OCI-M2 (cell line): ENCODE measurements at regions not wholly inside any gene's neighbourhood (a gene's known extent, or its start where the extent isn't known, plus 50 kb on each side); places are given as distances from the start of the nearest gene placed in this dataset.

Source experiments
- DNase-seq: peaks from one replicate; lab custom pipeline; 2025; ENCODE audit not compliant: unreplicated experiment; lab: John Stamatoyannopoulos, UW

DNA sequence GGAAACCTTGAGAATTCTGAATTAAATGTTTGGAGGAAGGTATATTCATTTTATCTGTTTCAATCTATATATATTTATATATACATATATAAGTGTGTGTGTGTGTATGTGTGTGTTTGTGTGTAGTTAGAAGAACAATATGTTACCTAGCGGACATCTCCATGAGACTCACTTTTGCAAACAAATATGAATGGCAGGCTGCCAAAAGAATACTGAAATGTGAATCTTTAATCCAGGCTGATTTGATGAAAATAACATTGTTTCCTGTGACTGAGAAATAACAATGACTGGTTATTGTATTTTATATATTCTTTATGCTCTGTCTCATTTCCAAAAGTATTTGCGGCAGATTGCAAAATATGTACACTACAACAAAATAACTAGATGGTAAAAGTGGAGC, 255.5 kb upstream of the TGFBR2 start:
- no peak for DNase-seq

DNA sequence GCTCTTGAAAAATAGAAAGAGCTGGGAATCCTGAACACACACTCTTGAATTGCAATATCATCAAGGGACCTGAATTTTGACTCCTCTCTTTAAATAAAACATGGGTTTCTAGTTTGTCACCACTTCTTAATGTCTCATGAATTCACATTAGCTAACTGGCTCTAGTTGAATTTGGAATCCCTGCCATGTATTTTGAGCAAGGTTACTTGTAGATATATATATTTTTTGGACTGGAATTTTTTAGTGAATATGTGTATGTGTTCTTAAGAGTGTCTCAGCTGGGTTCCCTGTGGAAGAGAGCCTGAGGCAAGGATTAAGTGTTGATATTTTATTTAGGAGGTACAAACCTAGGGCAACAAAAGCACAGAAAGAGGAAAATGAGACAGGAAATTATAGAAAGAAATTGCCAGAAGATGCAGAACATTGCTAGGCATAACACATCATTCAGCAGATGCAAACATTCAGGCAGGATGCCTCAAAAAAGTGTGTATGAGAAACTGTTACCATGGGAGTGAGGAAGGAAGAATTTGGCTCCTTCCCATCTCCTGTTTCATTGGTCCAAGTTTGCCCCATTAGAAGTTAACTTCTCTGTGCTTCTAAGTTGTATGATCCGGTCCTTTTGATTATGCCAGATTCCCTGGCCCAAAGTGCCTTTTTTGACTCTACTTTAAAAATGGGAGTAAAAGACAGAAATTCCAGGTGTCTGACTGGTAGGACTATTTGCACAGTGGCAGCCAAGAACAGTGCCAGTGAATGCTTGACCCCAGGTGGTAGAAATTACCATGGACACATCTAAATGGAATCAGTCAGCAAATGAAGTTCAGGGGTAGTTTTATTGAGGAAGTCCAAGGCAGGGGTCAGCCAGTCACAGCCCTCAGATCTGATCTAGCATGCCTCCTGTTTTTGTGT, 253.7 kb upstream of the TGFBR2 start:
- DNase-seq = no peak

- no peak for DNase-seq
These were observed 252.5 kb upstream of the TGFBR2 start for GRCh38 chr3:30353711-30354467.

GRCh38 chr3:30354513-30354912, 251.9 kb upstream of the TGFBR2 start:
- DNase-seq = no peak

DNA sequence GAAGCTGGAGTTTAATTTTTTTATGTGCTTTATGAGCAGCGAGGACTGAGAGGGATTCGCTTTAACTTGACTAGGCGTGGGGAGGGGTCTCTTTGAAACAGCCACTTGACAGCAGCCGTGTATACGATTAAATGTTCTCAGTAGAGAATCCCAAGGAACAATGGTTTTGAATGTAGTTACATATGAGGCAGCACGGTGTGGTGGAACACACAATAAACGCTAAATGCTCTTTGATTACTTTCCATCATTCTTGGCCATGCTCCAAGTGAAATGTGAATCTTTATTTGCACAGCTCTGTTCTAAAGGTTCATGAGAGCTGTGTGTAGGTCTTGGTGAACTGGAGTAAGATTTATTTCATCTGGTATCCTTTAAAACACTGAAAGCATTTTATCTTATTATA, 251.4 kb upstream of the TGFBR2 start:
- DNase-seq = no peak

- no peak for DNase-seq
These were observed 250.8 kb upstream of the TGFBR2 start for GRCh38 chr3:30355622-30356021.

DNA sequence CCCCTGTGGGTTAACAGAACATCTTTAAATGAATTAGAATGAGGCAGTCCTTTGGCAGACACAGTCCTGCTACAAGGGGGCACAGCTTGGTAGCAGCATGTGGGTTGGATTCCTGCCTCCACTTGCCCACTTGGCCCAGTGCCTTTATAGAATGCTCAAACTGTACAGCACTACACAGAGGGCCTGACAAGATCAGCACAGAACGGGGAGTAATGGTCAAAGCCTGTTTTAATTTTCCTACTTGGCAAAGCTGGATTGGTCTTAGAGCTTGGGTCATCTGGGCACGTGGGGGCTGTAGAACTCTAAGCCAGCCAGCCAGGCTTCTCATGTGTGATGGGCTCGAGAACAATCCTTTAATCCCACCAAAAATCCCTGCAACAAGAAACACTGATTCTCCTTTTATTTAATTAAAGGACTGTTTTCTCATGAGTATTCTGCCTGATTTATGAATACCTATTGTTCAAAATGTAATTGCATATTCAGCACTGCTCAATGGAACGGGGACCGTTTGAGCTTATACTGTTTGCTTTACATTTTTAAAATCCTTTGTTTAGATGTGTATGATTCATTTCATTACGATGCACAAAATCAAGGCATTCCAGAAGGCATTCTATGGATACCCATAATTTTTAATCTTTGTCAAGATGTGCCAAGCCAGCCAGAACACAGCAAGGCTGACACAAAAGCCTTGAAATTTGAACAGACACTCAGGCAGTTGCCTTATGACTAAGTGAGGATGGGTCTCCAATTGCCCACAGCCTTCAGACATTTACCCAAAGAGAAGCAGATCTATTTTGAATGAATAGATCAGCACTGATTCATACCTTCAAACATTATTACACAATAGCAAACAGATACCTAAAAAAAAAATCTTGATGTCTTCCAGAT, 249.3 kb upstream of the TGFBR2 start:
- no peak for DNase-seq

DNA sequence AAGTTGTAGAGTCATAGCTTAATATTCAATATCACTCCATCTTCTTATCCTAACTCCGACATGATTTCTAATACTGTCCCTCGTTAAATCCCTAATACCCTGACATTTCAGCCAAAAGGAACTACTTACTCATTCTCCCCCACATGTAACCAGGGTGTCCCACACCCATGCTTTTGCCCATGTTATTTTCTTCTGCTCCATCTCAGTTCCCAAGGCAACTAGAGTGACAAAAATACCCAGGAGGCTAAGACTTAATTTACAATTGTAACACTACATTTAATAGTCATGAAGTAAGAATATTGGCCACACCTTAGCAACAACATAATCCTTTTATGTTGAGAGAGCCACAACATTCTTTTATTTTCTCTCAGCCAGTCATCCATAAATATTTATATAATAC, 248.5 kb upstream of the TGFBR2 start:
- no peak for DNase-seq

GRCh38 chr3:30358871-30359270, 247.5 kb upstream of the TGFBR2 start:
- DNase-seq = no peak

- DNase-seq = no peak
These were observed 237.4 kb upstream of the TGFBR2 start for GRCh38 chr3:30368978-30369377.

DNA sequence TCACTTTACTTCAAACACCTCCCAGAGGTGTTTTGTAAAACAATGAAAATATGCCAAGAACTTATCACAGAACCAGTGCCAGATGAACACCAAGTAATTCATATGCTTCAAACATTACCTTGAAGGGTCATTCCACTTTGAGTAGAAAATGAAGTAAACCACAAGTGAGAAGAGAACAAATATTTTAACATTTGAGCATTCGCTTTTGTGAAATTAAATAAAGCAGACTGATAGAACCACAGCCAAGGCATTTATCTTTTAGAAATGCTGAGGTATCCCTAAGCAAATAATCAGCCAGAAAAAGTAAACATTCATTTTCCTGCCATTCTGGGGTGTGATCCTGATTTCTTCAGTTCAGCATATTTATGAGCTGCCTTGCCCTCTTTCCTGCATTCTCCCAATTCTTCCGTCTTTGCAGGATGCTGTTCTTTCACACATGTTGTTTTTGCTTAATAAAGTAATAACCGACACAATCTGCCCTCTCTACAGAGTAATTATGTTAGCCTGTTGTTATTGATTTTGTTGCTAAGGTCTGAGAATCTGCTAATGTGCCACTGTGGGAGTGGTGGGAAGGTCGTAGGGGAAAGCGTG, 235.6 kb upstream of the TGFBR2 start:
- no peak for DNase-seq

DNA sequence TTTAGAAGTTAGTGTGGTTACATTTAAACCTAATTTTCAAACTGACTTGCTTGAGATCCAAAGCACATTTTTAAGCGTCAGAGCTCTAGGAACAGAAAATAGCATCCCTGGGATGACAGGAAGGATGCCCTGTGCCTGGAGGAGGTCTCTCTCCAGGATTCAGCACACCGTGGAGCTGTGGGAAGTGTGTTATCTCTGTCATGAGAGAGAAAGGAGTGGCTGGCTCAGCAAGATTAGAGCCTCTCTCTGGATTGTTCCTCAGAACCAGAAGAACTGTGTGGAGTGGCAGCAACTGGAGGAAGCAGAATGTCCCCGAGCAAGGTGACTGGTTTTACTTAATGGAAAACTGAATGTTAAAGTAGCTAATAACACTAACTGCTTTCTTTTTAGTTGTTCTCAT, 233.6 kb upstream of the TGFBR2 start:
- DNase-seq = no peak

DNA sequence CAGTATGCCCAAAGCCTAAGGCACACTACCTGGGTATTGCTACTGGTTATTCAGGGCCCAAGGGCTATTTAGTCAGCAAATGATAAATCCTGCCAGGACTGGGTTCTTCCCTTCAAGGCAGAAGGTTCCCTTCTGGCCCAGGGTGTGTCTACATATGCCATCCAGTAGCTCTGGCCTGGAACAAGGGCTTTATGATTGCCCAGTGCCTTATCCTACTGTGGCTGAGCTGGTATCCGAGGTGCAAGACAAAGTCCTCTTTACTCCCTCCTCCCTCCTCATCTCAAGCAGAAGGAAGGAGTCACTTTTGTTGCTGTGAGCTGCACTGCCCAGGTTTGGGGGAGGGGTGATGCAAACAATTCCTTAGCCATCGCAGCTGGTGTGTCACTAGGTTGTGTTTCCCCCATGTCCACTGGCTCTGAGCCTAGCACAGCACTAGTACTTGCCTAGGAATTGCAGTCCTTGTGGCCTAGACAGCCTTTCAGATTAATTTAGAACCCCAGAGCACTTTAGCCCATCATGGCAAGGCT, 221.8 kb upstream of the TGFBR2 start:
- DNase-seq = no peak

GRCh38 chr3:30393079-30393478, 213.3 kb upstream of the TGFBR2 start:
- no peak for DNase-seq

DNA sequence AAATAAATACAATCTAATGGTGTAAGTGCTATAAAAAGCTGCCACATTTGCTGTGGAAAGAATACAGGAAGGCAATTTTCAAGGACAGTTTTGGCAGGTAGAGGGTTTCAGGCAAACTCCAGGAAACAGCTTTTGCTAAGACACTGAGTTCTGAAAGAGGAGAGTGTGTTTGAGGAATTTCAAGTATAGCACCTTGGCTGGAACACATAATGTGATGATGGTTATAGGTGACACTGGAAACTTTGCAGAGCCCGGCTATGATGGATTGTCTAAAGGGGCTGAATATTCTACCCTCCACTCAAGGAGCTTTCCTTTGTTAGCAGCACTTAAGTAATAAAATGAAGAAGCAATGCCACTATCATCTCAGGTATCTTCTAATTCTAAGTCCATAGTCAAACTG, 209.4 kb upstream of the TGFBR2 start:
- DNase-seq = no peak

GRCh38 chr3:30399394-30400181, 206.8 kb upstream of the TGFBR2 start:
- no peak for DNase-seq

DNA sequence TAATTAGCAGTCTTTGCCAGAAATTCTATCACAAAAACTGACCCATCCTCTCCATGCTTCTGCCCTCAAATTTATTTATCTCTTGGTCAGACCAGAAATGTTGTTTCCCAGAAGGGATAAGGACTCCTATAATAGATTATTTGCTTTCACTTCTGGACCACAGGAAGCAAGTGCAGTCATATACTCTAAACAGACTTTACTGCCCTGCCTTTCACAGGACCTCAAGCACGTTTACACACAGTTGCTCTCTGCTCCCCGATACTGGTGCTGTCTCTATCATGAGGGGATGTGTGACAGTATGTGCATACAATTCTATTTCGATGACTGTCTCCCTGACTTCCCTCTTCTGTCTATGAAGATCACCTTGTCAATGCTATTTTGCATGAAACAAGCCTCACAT, 205.5 kb upstream of the TGFBR2 start:
- no peak for DNase-seq

- no peak for DNase-seq
These were observed 204.4 kb upstream of the TGFBR2 start for GRCh38 chr3:30401971-30402370.

GRCh38 chr3:30407651-30408050, 198.8 kb upstream of the TGFBR2 start:
- no peak for DNase-seq

DNA sequence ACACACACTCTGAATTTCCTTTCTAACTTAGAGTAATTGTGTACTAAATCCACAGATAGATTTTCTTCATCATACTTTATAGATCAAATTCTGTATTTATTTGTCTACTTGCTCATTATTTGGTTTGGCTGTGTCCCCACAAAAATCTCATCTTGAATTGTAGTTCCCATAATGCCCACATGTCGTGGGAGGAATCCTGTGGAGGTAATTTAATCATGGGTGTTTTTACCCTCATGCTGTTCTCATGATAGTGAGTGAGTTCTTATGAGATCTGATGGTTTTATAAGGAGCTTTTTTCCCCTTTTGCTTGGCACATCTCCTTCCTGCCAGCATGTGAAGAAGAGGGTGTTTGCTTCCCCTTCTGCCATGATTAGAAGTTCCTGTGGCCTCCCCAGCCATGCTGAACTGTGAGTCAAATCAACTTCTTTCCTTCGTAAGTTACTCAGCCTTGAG, 198.3 kb upstream of the TGFBR2 start:
- no peak for DNase-seq
